Kidney (tissue), 13 donors: ENCODE measurements at regions not wholly inside any gene's neighbourhood (a gene's known extent, or its start where the extent isn't known, plus 50 kb on each side); places are given as distances from the start of the nearest gene placed in this dataset.

Experiments
- DNase-seq, 5 donors: peaks; one replicate each; pipeline ENCODE4 v3.0.0-alpha.2; 2013 to 2020
- FAIRE-seq: peaks from 2 replicates; lab custom pipeline; 2012; peaks lifted over from hg19 to GRCh38; lab: Jason Lieb, UNC
- H3K27ac ChIP-seq, 2 donors: one replicate each; pipeline ENCODE4 v1.7.0; 2013; ENCODE audit warnings: low read depth in 2 of 2, low read length in 2 of 2, inconsistent platforms in 1 of 2
- H3K27me3 ChIP-seq: one replicate; pipeline ENCODE4 v1.7.1; 2013; ENCODE audit warnings: low read length, inconsistent platforms; ENCODE audit not compliant: control insufficient read depth, insufficient read depth
- H3K36me3 ChIP-seq, 3 donors: one replicate each; pipeline versions ENCODE4 v1.7.0 to v1.7.1; 2013; ENCODE audit warnings: low read length in 3 of 3, control low read depth in 1 of 3, inconsistent platforms in 1 of 3; ENCODE audit not compliant: insufficient read depth in 3 of 3, control insufficient read depth in 2 of 3
- H3K4me1 ChIP-seq, 3 donors: one replicate each; pipeline versions ENCODE4 v1.7.0 to v1.7.1; 2013; ENCODE audit warnings: low read length in 3 of 3, inconsistent platforms in 1 of 3, low read depth in 1 of 3; ENCODE audit not compliant: control insufficient read depth in 2 of 3, insufficient read depth in 2 of 3
- H3K4me3 ChIP-seq, 3 donors: one replicate each; pipeline versions ENCODE4 v1.7.0 to v1.8.1; 2013; ENCODE audit warnings: low read length in 3 of 3, control low read depth in 1 of 3, inconsistent platforms in 1 of 3
- H3K9ac ChIP-seq, 3 donors: one replicate each; pipeline versions ENCODE4 v1.7.0 to v1.7.1; 2013; ENCODE audit warnings: low read length in 3 of 3, control low read depth in 1 of 3, inconsistent platforms in 1 of 3
- H3K9me3 ChIP-seq, 3 donors: one replicate each; pipeline versions ENCODE4 v1.7.0 to v1.7.1; 2013; ENCODE audit warnings: low read length in 3 of 3, control low read depth in 1 of 3, inconsistent platforms in 1 of 3; ENCODE audit not compliant: control insufficient read depth in 2 of 3, insufficient read depth in 1 of 3
- CTCF ChIP-seq: IDR thresholded peaks from 3 replicates; pipeline ENCODE4 v1.5.1; 2012; ENCODE audit warnings: mild to moderate bottlenecking, moderate library complexity, borderline replicate concordance; ENCODE audit not compliant: insufficient read depth; ENCODE audit errors: extremely low read depth
- intact Hi-C: fragments of 100-400 bp; cut with DNase I; formaldehyde crosslinking; loops from one replicate; pipeline ENCODE4 v1.11.1; 2022
- donor health status: control.
- donor health status: control.
- donor health status: control.
- donor health status: control.
- donor health status: control.
- donor health status: DM: yes; HTN: yes; CAD: no.
- donor health status: Normal renal cell carcinoma (clear cell type).

- Histone ChIP-seq H3K27me3 (no peaks in the 10 kb centered on the region), H3K4me1 (no peaks in the 10 kb centered on the region), H3K9me3 (no peaks in the 10 kb centered on the region), H3K36me3 (no peaks in the 10 kb centered on the region), H3K9ac (no peak overlapping the region), H3K27ac (no peak overlapping the region), H3K4me3 (no peak overlapping the region)
- no peak for TF ChIP-seq CTCF
- intact Hi-C loops: no loop called here
- FAIRE-seq (no peak), DNase-seq (no peak)
Observed at GRCh38 chr13:108368250-108368905, 98.9 kb downstream of the TNFSF13B start.

- DNase-seq (peak in 1 of 5 donors; percentile 2), FAIRE-seq (no peak)
- no peak overlapping the region for H3K4me3 ChIP-seq
- H3K27me3 ChIP-seq: no peaks in the 10 kb centered on the region
- no peak overlapping the region for H3K9ac ChIP-seq
- no peaks in the 10 kb centered on the region for H3K4me1 ChIP-seq
- no peak for TF ChIP-seq CTCF
- no peaks in the 10 kb centered on the region for H3K36me3 ChIP-seq
- H3K9me3 ChIP-seq: no peaks in the 10 kb centered on the region
- H3K27ac ChIP-seq: no peak overlapping the region
- intact Hi-C loops: no loop called here
Observed at GRCh38 chr13:108369412-108369811, 99.9 kb downstream of the TNFSF13B start.

GRCh38 chr13:108375034-108375433, 105.5 kb downstream of the TNFSF13B start:
- no peak overlapping the region for H3K4me3 ChIP-seq
- H3K9ac ChIP-seq: no peak overlapping the region
- H3K36me3 ChIP-seq: no peaks in the 10 kb centered on the region
- intact Hi-C loops: no loop called here
- no peaks in the 10 kb centered on the region for H3K4me1 ChIP-seq
- no peak overlapping the region for H3K27ac ChIP-seq
- H3K9me3 ChIP-seq: no peaks in the 10 kb centered on the region
- DNase-seq (no peak), FAIRE-seq (no peak)
- TF ChIP-seq CTCF: no peak
- H3K27me3 ChIP-seq: no peaks in the 10 kb centered on the region

GRCh38 chr13:108375772-108376171, 106.3 kb downstream of the TNFSF13B start:
- Histone ChIP-seq H3K36me3 (no peaks in the 10 kb centered on the region), H3K9ac (no peak overlapping the region), H3K27ac (no peak overlapping the region), H3K4me1 (no peaks in the 10 kb centered on the region), H3K27me3 (no peaks in the 10 kb centered on the region), H3K9me3 (no peaks in the 10 kb centered on the region), H3K4me3 (no peak overlapping the region)
- DNase-seq (no peak), FAIRE-seq (no peak)
- intact Hi-C loops: no loop called here
- no peak for TF ChIP-seq CTCF
